ENCODE measurements at regions not wholly inside any gene's neighbourhood (a gene's known extent, or its start where the extent isn't known, plus 50 kb on each side); places are given as distances from the start of the nearest gene placed in this dataset.
"Not testable (repeated sequence)": the region's sequence is repeated elsewhere in the genome, so short reads cannot be mapped to it uniquely, and the experiment has no call there.

- TF ChIP-seq CTCF (IDR thresholded peaks at IDR 0.05); ZFX (IDR thresholded peaks at IDR 0.05; ENCODE audit: borderline replicate concordance): not testable (repeated sequence)
Observed at GRCh38 chr10:6702833-6703232, 122.8 kb upstream of the PRKCQ start.
